Naive B cell (primary cell): ENCODE measurements at regions not wholly inside any gene's neighbourhood (a gene's known extent, or its start where the extent isn't known, plus 50 kb on each side); places are given as distances from the start of the nearest gene placed in this dataset.

ENCODE experiments used
- ATAC-seq, 2 donors: fragments of 150-1000 bp; cut with Tn5 transposase; 2 replicates each; pipeline ENCODE4 v1.10.0; 2021; ENCODE audit warnings: low read depth in 2 of 2, mild to moderate bottlenecking in 2 of 2, moderate library complexity in 2 of 2
- DNase-seq: peaks from one replicate; pipeline ENCODE4 v3.0.0; 2022
- H3K27ac Mint-ChIP-seq, 6 donors: one replicate each; pipeline ENCODE4 v1.8.0; 2020 to 2022; ENCODE audit warnings: mild to moderate bottlenecking in 6 of 6, mixed read lengths in 6 of 6, moderate library complexity in 5 of 6, inconsistent platforms in 2 of 6
- H3K27me3 Mint-ChIP-seq, 3 donors: one replicate each; pipeline ENCODE4 v1.8.0; 2021 to 2022; ENCODE audit warnings: mixed read lengths in 3 of 3, mild to moderate bottlenecking in 1 of 3
- H3K36me3 Mint-ChIP-seq, 2 donors: one replicate each; pipeline ENCODE4 v1.8.0; 2020 to 2022; ENCODE audit warnings: mixed read lengths in 2 of 2, inconsistent platforms in 1 of 2, mild to moderate bottlenecking in 1 of 2
- H3K4me1 Mint-ChIP-seq, 3 donors: one replicate each; pipeline ENCODE4 v1.8.0; 2020 to 2022; ENCODE audit warnings: mixed read lengths in 3 of 3, inconsistent platforms in 1 of 3, mild to moderate bottlenecking in 1 of 3, moderate library complexity in 1 of 3
- H3K4me3 Mint-ChIP-seq, 8 donors: one replicate each; pipeline ENCODE4 v1.8.0; 2020 to 2022; ENCODE audit warnings: mild to moderate bottlenecking in 8 of 8, mixed read lengths in 8 of 8, moderate library complexity in 8 of 8, inconsistent platforms in 2 of 8
- H3K9me3 Mint-ChIP-seq, 7 donors: one replicate each; pipeline ENCODE4 v1.8.0; 2020 to 2022; ENCODE audit warnings: mixed read lengths in 7 of 7, mild to moderate bottlenecking in 5 of 7, inconsistent platforms in 2 of 7, moderate library complexity in 1 of 7

- Mint-ChIP-seq H3K9me3 (peaks cover 0 to 5% (median 0%) of the 10 kb centered on the region in 7 donors), H3K27ac (no peak overlapping the region), H3K36me3 (no peaks in the 10 kb centered on the region), H3K27me3 (peaks cover 0 to 4% (median 0%) of the 10 kb centered on the region in 3 donors), H3K4me1 (no peaks in the 10 kb centered on the region), H3K4me3 (peak overlapping the region in 1 of 8 donors; percentile 52)
- ATAC-seq (no peak), DNase-seq (no peak)
These were observed 283.9 kb downstream of the SMOC2 start for GRCh38 chr6:168724669-168725570.

GRCh38 chr6:168724033-168724432 lies 283.0 kb downstream of the SMOC2 start:
- peaks cover 0 to 5% (median 0%) of the 10 kb centered on the region in 7 donors for H3K9me3 Mint-ChIP-seq
- DNase-seq (no peak), ATAC-seq (no peak)
- H3K4me3 Mint-ChIP-seq = no peak overlapping the region
- H3K36me3 Mint-ChIP-seq = no peaks in the 10 kb centered on the region
- H3K27ac Mint-ChIP-seq = no peak overlapping the region
- peaks cover 0 to 4% (median 0%) of the 10 kb centered on the region in 3 donors for H3K27me3 Mint-ChIP-seq
- no peaks in the 10 kb centered on the region for H3K4me1 Mint-ChIP-seq

GRCh38 chr6:168722397-168722796 lies 281.4 kb downstream of the SMOC2 start:
- Mint-ChIP-seq H3K9me3 (peaks cover 0 to 2% (median 0%) of the 10 kb centered on the region in 7 donors), H3K4me1 (no peaks in the 10 kb centered on the region), H3K36me3 (no peaks in the 10 kb centered on the region), H3K27ac (no peak overlapping the region), H3K27me3 (peaks cover 0 to 4% (median 0%) of the 10 kb centered on the region in 3 donors), H3K4me3 (no peak overlapping the region)
- ATAC-seq = no peak
- DNase-seq = no peak

- Mint-ChIP-seq H3K27ac (no peak overlapping the region), H3K4me3 (no peak overlapping the region), H3K9me3 (peaks cover 0 to 2% (median 0%) of the 10 kb centered on the region in 7 donors), H3K27me3 (peaks cover 0 to 4% (median 0%) of the 10 kb centered on the region in 3 donors), H3K36me3 (no peaks in the 10 kb centered on the region), H3K4me1 (no peaks in the 10 kb centered on the region)
- DNase-seq = no peak
- no peak for ATAC-seq
These were observed 280.6 kb downstream of the SMOC2 start for GRCh38 chr6:168721571-168721970.

- no peak overlapping the region for H3K27ac Mint-ChIP-seq
- no peaks in the 10 kb centered on the region for H3K4me1 Mint-ChIP-seq
- H3K27me3 Mint-ChIP-seq = peaks cover 0 to 4% (median 0%) of the 10 kb centered on the region in 3 donors
- no peaks in the 10 kb centered on the region for H3K36me3 Mint-ChIP-seq
- ATAC-seq (no peak), DNase-seq (no peak)
- H3K4me3 Mint-ChIP-seq = no peak overlapping the region
- H3K9me3 Mint-ChIP-seq = peaks cover 0 to 3% (median 0%) of the 10 kb centered on the region in 7 donors
These were observed 278.9 kb downstream of the SMOC2 start for GRCh38 chr6:168719901-168720300.

- no peaks in the 10 kb centered on the region for H3K4me1 Mint-ChIP-seq
- H3K9me3 Mint-ChIP-seq = peaks cover 0 to 3% (median 0%) of the 10 kb centered on the region in 7 donors
- H3K27me3 Mint-ChIP-seq = peaks cover 0 to 4% (median 0%) of the 10 kb centered on the region in 3 donors
- peak overlapping the region in 1 of 6 donors; percentile 34 for H3K27ac Mint-ChIP-seq
- no peak overlapping the region for H3K4me3 Mint-ChIP-seq
- no peak for DNase-seq
- ATAC-seq = no peak
- H3K36me3 Mint-ChIP-seq = no peaks in the 10 kb centered on the region
These were observed 278.0 kb downstream of the SMOC2 start for GRCh38 chr6:168718821-168719475.
